Stimulated activated CD4-positive, alpha-beta T cell treated with anti-CD3 and anti-CD28 coated beads, TNF-alpha, amount 100 ng/mL, for 24 hours (primary cell): ENCODE measurements at regions not wholly inside any gene's neighbourhood (a gene's known extent, or its start where the extent isn't known, plus 50 kb on each side); places are given as distances from the start of the nearest gene placed in this dataset.

ENCODE experiments used
- DNase-seq, 3 experiments: peaks; one replicate each; pipeline ENCODE4 v3.0.0-alpha.2; 2020; ENCODE audit warnings: low read depth in 3 of 3

- DNase-seq = no peak
These were observed 56.4 kb upstream of the F13A1 start for GRCh38 chr6:6376845-6377244.

GRCh38 chr6:6377621-6378020 lies 57.2 kb upstream of the F13A1 start:
- no peak for DNase-seq

- DNase-seq = no peak
These were observed 59.1 kb upstream of the F13A1 start for GRCh38 chr6:6379573-6379972.

GRCh38 chr6:6384520-6384919 lies 64.1 kb upstream of the F13A1 start:
- DNase-seq = no peak

- no peak for DNase-seq
These were observed 65.5 kb upstream of the F13A1 start for GRCh38 chr6:6386010-6386409.

GRCh38 chr6:6390849-6391602 lies 70.6 kb upstream of the F13A1 start:
- no peak for DNase-seq

GRCh38 chr6:6392214-6393068 lies 72.0 kb upstream of the F13A1 start:
- DNase-seq = no peak

- DNase-seq = no peak
These were observed 72.6 kb upstream of the F13A1 start for GRCh38 chr6:6393069-6393529.

- DNase-seq = no peak
These were observed 75.2 kb upstream of the F13A1 start for GRCh38 chr6:6395581-6396197.

- DNase-seq = no peak
These were observed 77.4 kb upstream of the F13A1 start for GRCh38 chr6:6397842-6398241.

GRCh38 chr6:6399568-6399967 lies 79.1 kb upstream of the F13A1 start:
- no peak for DNase-seq

GRCh38 chr6:6401401-6401800 lies 80.9 kb upstream of the F13A1 start:
- no peak for DNase-seq

GRCh38 chr6:6402006-6402405 lies 81.5 kb upstream of the F13A1 start:
- DNase-seq = no peak

- DNase-seq = no peak
These were observed 82.1 kb upstream of the F13A1 start for GRCh38 chr6:6402591-6402990.

GRCh38 chr6:6405031-6405430 lies 84.6 kb upstream of the F13A1 start:
- no peak for DNase-seq

- no peak for DNase-seq
These were observed 85.7 kb upstream of the F13A1 start for GRCh38 chr6:6405997-6406714.

GRCh38 chr6:6406715-6407070 lies 86.2 kb upstream of the F13A1 start:
- no peak for DNase-seq

- no peak for DNase-seq
These were observed 86.7 kb upstream of the F13A1 start for GRCh38 chr6:6407071-6407741.

- DNase-seq = no peak
These were observed 89.1 kb upstream of the F13A1 start for GRCh38 chr6:6409397-6410030.

GRCh38 chr6:6411115-6411514 lies 90.7 kb upstream of the F13A1 start:
- no peak for DNase-seq

GRCh38 chr6:6412221-6412620 lies 91.8 kb upstream of the F13A1 start:
- no peak for DNase-seq
